CD4-positive, alpha-beta T cell (primary cell): ENCODE measurements at regions not wholly inside any gene's neighbourhood (a gene's known extent, or its start where the extent isn't known, plus 50 kb on each side); places are given as distances from the start of the nearest gene placed in this dataset.

ENCODE experiments used
- ATAC-seq: fragments of 200-7000 bp; cut with Tn5 transposase; one replicate; pipeline ENCODE4 v1.10.0; 2022; ENCODE audit warnings: mild to moderate bottlenecking; ENCODE audit not compliant: poor library complexity
- CTCF ChIA-PET: fragments of 350-600 bp; sonication (Branson Sonifier 250); formaldehyde crosslinking; loops from one replicate; lab custom pipeline; 2021; ENCODE audit warnings: antibody characterized with exemption, inconsistent platforms; lab: Charles Lee
- POLR2A ChIA-PET: fragments of 350-600 bp; sonication (Branson Sonifier 250); formaldehyde crosslinking; loops from one replicate; lab custom pipeline; 2021; ENCODE audit warnings: antibody characterized with exemption, inconsistent platforms; lab: Charles Lee
- DNase-seq, 14 experiments: peaks; one replicate each; pipeline ENCODE4 v3.0.0-alpha.2; 2013 to 2020; ENCODE audit warnings: mixed read lengths in 2 of 14
- H3K27ac ChIP-seq, 2 donors: one replicate each; pipeline versions ENCODE4 v1.5.1 to v1.7.0; 2013; ENCODE audit warnings: low read length in 2 of 2, low read depth in 1 of 2, mild to moderate bottlenecking in 1 of 2
- H3K27me3 ChIP-seq, 2 experiments: 1 replicate in 1 of 2; 2 replicates in 1 of 2; pipeline versions ENCODE4 v1.6.1 to v1.7.0; 2013; ENCODE audit warnings: low read length in 2 of 2, control low read depth in 1 of 2, mild to moderate bottlenecking in 1 of 2, moderate library complexity in 1 of 2; ENCODE audit not compliant: insufficient read depth in 2 of 2, control insufficient read depth in 1 of 2
- H3K36me3 ChIP-seq: one replicate; pipeline ENCODE4 v1.6.1; 2013; ENCODE audit warnings: low read length, control low read depth; ENCODE audit not compliant: insufficient read depth
- H3K4me1 ChIP-seq: one replicate; pipeline ENCODE4 v1.6.1; 2013; ENCODE audit warnings: low read length, control low read depth; ENCODE audit not compliant: insufficient read depth
- H3K4me3 ChIP-seq: one replicate; pipeline ENCODE4 v1.5.1; 2013; ENCODE audit warnings: mild to moderate bottlenecking, low read length, moderate library complexity
- H3K9me3 ChIP-seq, 2 experiments: 1 replicate in 1 of 2; 2 replicates in 1 of 2; pipeline versions ENCODE4 v1.6.1 to v1.7.0; 2013; ENCODE audit warnings: low read length in 2 of 2, mild to moderate bottlenecking in 2 of 2, control low read depth in 1 of 2, moderate library complexity in 1 of 2; ENCODE audit not compliant: control insufficient read depth in 1 of 2, insufficient read depth in 1 of 2
- H3K27ac Mint-ChIP-seq: one replicate; pipeline ENCODE4 v1.8.0; 2020; ENCODE audit warnings: mixed read lengths
- H3K27me3 Mint-ChIP-seq: one replicate; pipeline ENCODE4 v1.8.0; 2021; ENCODE audit warnings: mixed read lengths
- H3K36me3 Mint-ChIP-seq: one replicate; pipeline ENCODE4 v1.8.0; 2021; ENCODE audit warnings: low read depth, mixed read lengths
- H3K4me1 Mint-ChIP-seq: one replicate; pipeline ENCODE4 v1.8.0; 2021; ENCODE audit warnings: low read depth, mixed read lengths
- H3K4me3 Mint-ChIP-seq: one replicate; pipeline ENCODE4 v1.8.0; 2020; ENCODE audit warnings: mild to moderate bottlenecking, mixed read lengths
- H3K9me3 Mint-ChIP-seq: one replicate; pipeline ENCODE4 v1.8.0; 2020; ENCODE audit warnings: mixed read lengths
- CTCF ChIP-seq: fragments of 200-600 bp; IDR thresholded peaks from one replicate; pipeline ENCODE4 v1.8.0; 2022; ENCODE audit warnings: antibody characterized with exemption, mild to moderate bottlenecking
- intact Hi-C, 2 experiments: fragments of 100-400 bp; cut with DNase I in 1 of 2; cut with micrococcal nuclease in 1 of 2; formaldehyde crosslinking; loops; one replicate each; pipeline versions ENCODE4 v1.15.1 to v1.9.0; 2023 to 2025; cut with DNase I, micrococcal nuclease

- no peaks in the 10 kb centered on the region for H3K27me3 ChIP-seq
- no peak overlapping the region for H3K27ac Mint-ChIP-seq
- no peaks in the 10 kb centered on the region for H3K27me3 Mint-ChIP-seq
Measured at GRCh38 chr21:27047283-27047657, 80.4 kb upstream of the ADAMTS5 start.

GRCh38 chr21:27045281-27045985 lies 78.5 kb upstream of the ADAMTS5 start:
- H3K4me1 Mint-ChIP-seq = no peaks in the 10 kb centered on the region
- no peak overlapping the region for H3K4me3 Mint-ChIP-seq
- no peak for ATAC-seq
- POLR2A ChIA-PET = no interaction called here
- no peak for TF ChIP-seq CTCF
- H3K27me3 Mint-ChIP-seq = no peaks in the 10 kb centered on the region
- CTCF ChIA-PET = no interaction called here
- peaks cover 0 to 5% of the 10 kb centered on the region in 2 experiments for H3K9me3 ChIP-seq
- DNase-seq = no peak
- no peaks in the 10 kb centered on the region for H3K4me1 ChIP-seq
- no peaks in the 10 kb centered on the region for H3K36me3 ChIP-seq
- no peak overlapping the region for H3K4me3 ChIP-seq
- no peak overlapping the region for H3K27ac Mint-ChIP-seq
- no peaks in the 10 kb centered on the region for H3K27me3 ChIP-seq
- intact Hi-C loops = no loop called here
- no peaks in the 10 kb centered on the region for H3K36me3 Mint-ChIP-seq
- H3K9me3 Mint-ChIP-seq = peaks cover 2% of the 10 kb centered on the region
- no peak overlapping the region for H3K27ac ChIP-seq

More at GRCh38 chr21:27047283-27047657, 80.4 kb upstream of the ADAMTS5 start:
- Mint-ChIP-seq H3K4me3 (no peak overlapping the region), H3K9me3 (peaks cover 2% of the 10 kb centered on the region), H3K4me1 (no peaks in the 10 kb centered on the region), H3K36me3 (no peaks in the 10 kb centered on the region)
- POLR2A ChIA-PET = no interaction called here
- TF ChIP-seq CTCF = no peak
- H3K4me3 ChIP-seq = no peak overlapping the region
- peaks cover 0 to 5% of the 10 kb centered on the region in 2 experiments for H3K9me3 ChIP-seq
- no peak overlapping the region for H3K27ac ChIP-seq
- CTCF ChIA-PET = no interaction called here
- ATAC-seq = no peak
- no peak for DNase-seq
- intact Hi-C loops = no loop called here
- no peaks in the 10 kb centered on the region for H3K4me1 ChIP-seq
- no peaks in the 10 kb centered on the region for H3K36me3 ChIP-seq

- intact Hi-C loops = no loop called here
- Mint-ChIP-seq H3K36me3 (no peaks in the 10 kb centered on the region), H3K27ac (no peak overlapping the region), H3K4me3 (no peak overlapping the region), H3K27me3 (no peaks in the 10 kb centered on the region), H3K4me1 (no peaks in the 10 kb centered on the region), H3K9me3 (peaks cover 2% of the 10 kb centered on the region)
- no peak for TF ChIP-seq CTCF
- POLR2A ChIA-PET = no interaction called here
- CTCF ChIA-PET = no interaction called here
- no peaks in the 10 kb centered on the region for H3K9me3 ChIP-seq
- no peaks in the 10 kb centered on the region for H3K36me3 ChIP-seq
- H3K4me1 ChIP-seq = no peaks in the 10 kb centered on the region
- no peak overlapping the region for H3K4me3 ChIP-seq
- H3K27me3 ChIP-seq = no peaks in the 10 kb centered on the region
- ATAC-seq = no peak
- no peak for DNase-seq
- H3K27ac ChIP-seq = no peak overlapping the region
Measured at GRCh38 chr21:27043377-27043776, 76.5 kb upstream of the ADAMTS5 start.
